ENCODE measurements at regions not wholly inside any gene's neighbourhood (a gene's known extent, or its start where the extent isn't known, plus 50 kb on each side); places are given as distances from the start of the nearest gene placed in this dataset.
"Not testable (repeated sequence)": the region's sequence is repeated elsewhere in the genome, so short reads cannot be mapped to it uniquely, and the experiment has no call there.

- no peak for DNase-seq (ENCODE audit: low read depth in 2 of 2)
These were observed 281.9 kb upstream of the HS3ST1 start for GRCh38 chr4:11710453-11711093.

- no peak for DNase-seq (ENCODE audit: low read depth in 2 of 2)
These were observed 275.6 kb upstream of the HS3ST1 start for GRCh38 chr4:11704186-11704830.

GRCh38 chr4:11702886-11703557, 274.3 kb upstream of the HS3ST1 start:
- DNase-seq (ENCODE audit: low read depth in 2 of 2) = no peak

GRCh38 chr4:11701966-11702725, 273.5 kb upstream of the HS3ST1 start:
- DNase-seq (ENCODE audit: low read depth in 2 of 2) = no peak

GRCh38 chr4:11700751-11701226, 272.1 kb upstream of the HS3ST1 start:
- DNase-seq (ENCODE audit: low read depth in 2 of 2) = no peak

GRCh38 chr4:11698846-11699590, 270.3 kb upstream of the HS3ST1 start:
- no peak for DNase-seq (ENCODE audit: low read depth in 2 of 2)

- DNase-seq (ENCODE audit: low read depth in 2 of 2) = no peak
These were observed 269.3 kb upstream of the HS3ST1 start for GRCh38 chr4:11698033-11698432.

- DNase-seq (ENCODE audit: low read depth in 2 of 2) = no peak
These were observed 265.0 kb upstream of the HS3ST1 start for GRCh38 chr4:11693693-11694092.

- no peak for DNase-seq (ENCODE audit: low read depth in 2 of 2)
These were observed 262.5 kb upstream of the HS3ST1 start for GRCh38 chr4:11691236-11691635.

GRCh38 chr4:11687727-11688126, 259.0 kb upstream of the HS3ST1 start:
- no peak for DNase-seq (ENCODE audit: low read depth in 2 of 2)

GRCh38 chr4:11685481-11685880, 256.8 kb upstream of the HS3ST1 start:
- DNase-seq (ENCODE audit: low read depth in 2 of 2) = no peak

- no peak for DNase-seq (ENCODE audit: low read depth in 2 of 2)
These were observed 246.5 kb upstream of the HS3ST1 start for GRCh38 chr4:11675051-11675800.

- DNase-seq (ENCODE audit: low read depth in 2 of 2) = no peak
These were observed 241.6 kb upstream of the HS3ST1 start for GRCh38 chr4:11670304-11670703.

- no peak for DNase-seq (ENCODE audit: low read depth in 2 of 2)
These were observed 240.5 kb upstream of the HS3ST1 start for GRCh38 chr4:11669156-11669555.

- DNase-seq (ENCODE audit: low read depth in 2 of 2) = no peak
These were observed 234.4 kb upstream of the HS3ST1 start for GRCh38 chr4:11663114-11663513.

GRCh38 chr4:11650801-11651596, 222.3 kb upstream of the HS3ST1 start:
- DNase-seq (ENCODE audit: low read depth in 2 of 2) = no peak

- no peak for DNase-seq (ENCODE audit: low read depth in 2 of 2)
These were observed 218.7 kb upstream of the HS3ST1 start for GRCh38 chr4:11647433-11647832.

- DNase-seq (ENCODE audit: low read depth in 2 of 2) = not testable (repeated sequence)
These were observed 214.4 kb upstream of the HS3ST1 start for GRCh38 chr4:11643081-11643480.

- no peak for DNase-seq (ENCODE audit: low read depth in 2 of 2)
These were observed 211.9 kb upstream of the HS3ST1 start for GRCh38 chr4:11640584-11640983.

GRCh38 chr4:11636551-11636950, 207.9 kb upstream of the HS3ST1 start:
- no peak for DNase-seq (ENCODE audit: low read depth in 2 of 2)
